ENCODE measurements at regions not wholly inside any gene's neighbourhood (a gene's known extent, or its start where the extent isn't known, plus 50 kb on each side); places are given as distances from the start of the nearest gene placed in this dataset.

GRCh38 chr17:33598797-33599196 lies 305.7 kb upstream of the ASIC2 start:
- TF ChIP-seq EZH2 (IDR thresholded peaks at IDR 0.05; ENCODE audit: borderline replicate concordance, insufficient read depth, low read depth, low read length, poor library complexity, severe bottlenecking) (no peak), CTCF (IDR thresholded peaks at IDR 0.05) (no peak)
